IPS DF 6.9 (cell line): ENCODE measurements at regions not wholly inside any gene's neighbourhood (a gene's known extent, or its start where the extent isn't known, plus 50 kb on each side); places are given as distances from the start of the nearest gene placed in this dataset.
"Not testable (repeated sequence)": the region's sequence is repeated elsewhere in the genome, so short reads cannot be mapped to it uniquely, and the experiment has no call there.

Source experiments
- DNase-seq: peaks from one replicate; pipeline ENCODE4 v3.0.0-alpha.2; 2013; ENCODE audit warnings: low read depth, low spot score
- H3K27ac ChIP-seq: one replicate; pipeline ENCODE4 v1.5.1; 2013; ENCODE audit warnings: low read length, control low read depth
- H3K27me3 ChIP-seq: 2 replicates; pipeline ENCODE4 v1.6.1; 2013; ENCODE audit warnings: mild to moderate bottlenecking, low read length; ENCODE audit not compliant: control insufficient read depth, insufficient read depth
- H3K36me3 ChIP-seq: 2 replicates; pipeline ENCODE4 v1.6.1; 2013; ENCODE audit warnings: low read length; ENCODE audit not compliant: control insufficient read depth, insufficient read depth
- H3K4me1 ChIP-seq: 2 replicates; pipeline ENCODE4 v1.6.1; 2013; ENCODE audit warnings: low read length; ENCODE audit not compliant: control insufficient read depth, insufficient read depth
- H3K4me3 ChIP-seq: 2 replicates; pipeline ENCODE4 v1.5.1; 2013; ENCODE audit warnings: mild to moderate bottlenecking, low read length
- H3K9me3 ChIP-seq: 2 replicates; pipeline ENCODE4 v1.6.1; 2013; ENCODE audit warnings: low read length, inconsistent platforms; ENCODE audit not compliant: control insufficient read depth, insufficient read depth
- WGBS: extraction: QIAGEN DNeasy Blood & Tissue Kit; methylation state at CpG from one replicate; pipeline ENCODE4 v1.1.7; 2013; ENCODE audit warnings: mixed read lengths, missing lambda C conversion rate; ENCODE audit not compliant: insufficient read length, insufficient coverage; 5-methylcytosine and 5-hydroxymethylcytosine counted together

GRCh38 chr3:87489892-87490291, 213.5 kb upstream of the POU1F1 start:
- no peak for DNase-seq
- H3K4me3 ChIP-seq, result no peak overlapping the region
- no peaks in the 10 kb centered on the region for H3K9me3 ChIP-seq
- H3K36me3 ChIP-seq, result no peaks in the 10 kb centered on the region
- no peak overlapping the region for H3K27ac ChIP-seq
- no peaks in the 10 kb centered on the region for H3K27me3 ChIP-seq
- no peaks in the 10 kb centered on the region for H3K4me1 ChIP-seq
- no CpG with 5 or more reads among the region's 4 CpGs for WGBS

DNA sequence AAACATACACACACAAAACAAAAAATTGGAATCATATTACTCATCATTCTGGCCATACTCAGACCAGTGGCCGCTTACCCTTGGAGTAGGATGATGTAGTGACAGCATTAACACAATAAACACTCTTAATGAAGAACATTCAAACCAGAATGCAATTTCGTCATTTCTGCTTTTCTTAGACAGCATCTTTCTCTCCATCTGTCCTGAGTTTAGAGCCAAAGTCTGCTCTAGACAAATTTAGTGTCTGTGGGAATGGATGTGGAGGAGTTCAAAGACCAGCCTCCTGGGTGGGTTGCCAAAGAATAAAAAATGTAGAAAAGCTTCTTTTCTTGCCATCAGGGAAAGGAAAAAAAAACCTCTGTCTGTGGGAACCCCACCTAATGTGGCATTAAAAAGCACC, 212.4 kb upstream of the POU1F1 start:
- Histone ChIP-seq H3K4me1 (no peaks in the 10 kb centered on the region), H3K27me3 (no peaks in the 10 kb centered on the region), H3K9me3 (no peaks in the 10 kb centered on the region), H3K27ac (no peak overlapping the region), H3K36me3 (no peaks in the 10 kb centered on the region), H3K4me3 (no peak overlapping the region)
- no peak for DNase-seq
- WGBS, result no CpG with 5 or more reads among the region's 2 CpGs

GRCh38 chr3:87486635-87487034, 210.3 kb upstream of the POU1F1 start:
- not testable (repeated sequence) for H3K4me3 ChIP-seq, H3K4me1 ChIP-seq

GRCh38 chr3:87486115-87486514, 209.7 kb upstream of the POU1F1 start:
- WGBS, result no CpG with 5 or more reads among the region's 2 CpGs
- H3K9me3 ChIP-seq, result no peaks in the 10 kb centered on the region
- H3K27me3 ChIP-seq, result no peaks in the 10 kb centered on the region
- no peaks in the 10 kb centered on the region for H3K36me3 ChIP-seq
- H3K27ac ChIP-seq, result no peak overlapping the region
- DNase-seq, result no peak
- H3K4me3 ChIP-seq, result no peak overlapping the region
- no peaks in the 10 kb centered on the region for H3K4me1 ChIP-seq

More at GRCh38 chr3:87486635-87487034, 210.3 kb upstream of the POU1F1 start:
- H3K36me3 ChIP-seq, H3K27ac ChIP-seq, H3K27me3 ChIP-seq, DNase-seq, H3K9me3 ChIP-seq: not testable (repeated sequence)
- no CpG with 5 or more reads among the region's 3 CpGs for WGBS

DNA sequence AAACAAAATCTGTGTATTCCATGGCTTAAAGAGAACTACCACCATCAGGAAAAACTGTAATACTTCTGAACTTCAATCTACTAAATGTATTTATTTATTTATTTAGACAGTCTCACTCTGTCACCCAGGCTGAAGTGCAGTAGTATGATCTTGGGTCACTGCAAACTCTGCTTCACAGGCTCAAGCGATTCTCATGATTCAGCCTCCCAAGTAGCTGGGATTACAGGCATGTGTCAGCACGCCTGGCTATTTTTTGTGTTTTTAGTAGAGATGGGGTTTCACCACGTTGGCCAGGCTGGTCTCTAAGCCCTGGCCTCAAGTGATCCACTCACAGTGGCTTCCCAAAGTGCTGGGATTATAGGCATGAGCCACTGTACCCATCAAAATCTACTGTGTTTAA, 202.3 kb upstream of the POU1F1 start:
- no CpG with 5 or more reads among the region's 3 CpGs for WGBS
- Histone ChIP-seq H3K4me3 (no peak overlapping the region), H3K4me1 (no peaks in the 10 kb centered on the region), H3K36me3 (no peaks in the 10 kb centered on the region), H3K27me3 (no peaks in the 10 kb centered on the region), H3K9me3 (no peaks in the 10 kb centered on the region), H3K27ac (no peak overlapping the region)
- no peak for DNase-seq

DNA sequence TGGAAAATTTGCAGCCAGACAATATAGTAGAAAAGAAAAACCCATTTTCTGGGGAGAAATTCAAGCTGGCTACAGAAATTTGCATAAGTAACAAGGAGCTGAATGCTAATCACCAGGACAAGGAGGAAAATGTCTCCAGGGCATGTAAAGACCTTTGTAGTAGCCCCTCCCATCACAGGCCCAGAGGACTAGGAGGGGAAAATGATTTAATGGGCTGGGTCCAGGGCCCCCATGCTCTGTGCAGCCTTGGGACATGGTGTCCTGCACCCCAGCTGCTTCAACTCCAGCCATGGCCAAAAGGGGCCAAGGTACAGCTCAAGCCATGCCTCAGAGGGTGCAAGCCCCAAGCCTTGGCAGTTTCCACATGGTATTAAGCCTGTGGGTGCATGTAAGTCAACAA, 197.6 kb upstream of the POU1F1 start:
- Histone ChIP-seq H3K4me1 (no peaks in the 10 kb centered on the region), H3K27ac (no peak overlapping the region), H3K4me3 (no peak overlapping the region), H3K9me3 (no peaks in the 10 kb centered on the region), H3K27me3 (no peaks in the 10 kb centered on the region), H3K36me3 (no peaks in the 10 kb centered on the region)
- DNase-seq, result no peak

DNA sequence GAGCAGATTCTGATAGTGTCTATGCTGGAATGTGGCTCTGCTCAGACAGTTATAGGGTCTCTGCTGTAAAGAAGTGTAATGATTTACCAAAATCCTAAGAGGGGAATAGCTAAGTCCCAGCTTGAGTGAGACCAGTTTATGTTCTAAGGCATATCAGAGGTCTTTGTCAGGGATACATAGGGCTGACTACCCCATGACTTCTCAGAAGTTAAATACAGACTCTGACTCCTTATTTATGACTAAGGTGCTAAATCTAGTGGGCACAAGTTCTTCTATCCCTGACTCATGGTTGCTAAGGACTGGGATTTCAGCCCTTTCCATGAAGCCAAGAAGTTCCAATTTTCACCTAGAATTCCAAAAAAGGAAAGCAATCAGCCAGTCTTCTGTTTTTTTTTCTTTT, 192.6 kb upstream of the POU1F1 start:
- DNase-seq, result no peak

DNA sequence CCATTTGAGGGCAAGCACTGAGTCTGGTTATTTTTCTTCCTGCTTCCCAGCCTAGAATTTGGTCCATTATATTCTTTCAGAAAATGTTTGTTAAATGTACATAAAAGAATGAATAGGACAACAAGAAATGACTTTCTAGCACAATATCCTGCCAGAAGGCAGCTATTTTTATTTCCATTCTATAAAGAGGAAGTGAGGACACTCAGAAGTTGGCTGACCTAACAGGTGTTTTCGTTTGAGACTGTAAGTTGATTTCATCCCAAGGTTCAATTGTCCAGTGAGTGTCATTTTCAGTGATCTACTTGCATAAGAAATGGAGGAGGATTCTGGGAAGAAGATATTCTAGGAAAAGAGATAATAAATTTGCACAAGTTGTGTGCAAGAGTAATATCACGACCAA, 191.9 kb upstream of the POU1F1 start:
- Histone ChIP-seq H3K4me1 (no peaks in the 10 kb centered on the region), H3K27me3 (no peaks in the 10 kb centered on the region), H3K36me3 (no peaks in the 10 kb centered on the region), H3K9me3 (no peaks in the 10 kb centered on the region), H3K27ac (no peak overlapping the region), H3K4me3 (no peak overlapping the region)
- no peak for DNase-seq
- WGBS, result no CpG with 5 or more reads among the region's 2 CpGs

More for the DNA sequence above, 192.6 kb upstream of the POU1F1 start:
- Histone ChIP-seq H3K9me3 (no peaks in the 10 kb centered on the region), H3K4me1 (no peaks in the 10 kb centered on the region), H3K27me3 (no peaks in the 10 kb centered on the region), H3K27ac (no peak overlapping the region), H3K36me3 (no peaks in the 10 kb centered on the region), H3K4me3 (no peak overlapping the region)

DNA sequence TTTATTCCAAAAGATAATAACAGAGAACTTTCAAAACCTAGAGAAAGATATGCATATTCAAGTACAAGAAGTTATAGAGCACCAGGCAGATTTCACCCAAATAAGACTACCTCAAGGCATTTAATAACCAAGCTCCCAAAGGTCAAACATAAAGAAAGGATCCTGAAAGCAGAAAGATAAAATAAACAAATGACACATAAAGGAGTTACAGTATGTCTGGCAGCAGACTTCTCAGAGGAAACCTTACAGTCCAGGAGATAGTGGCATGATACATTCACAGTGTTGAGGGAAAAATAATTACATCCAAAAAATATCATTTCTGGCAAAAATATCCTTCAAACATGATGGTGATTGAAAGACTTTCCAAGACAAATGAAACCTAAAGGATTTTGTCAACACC, 185.8 kb upstream of the POU1F1 start:
- no peak for DNase-seq
- H3K4me3 ChIP-seq, result no peak overlapping the region
- H3K4me1 ChIP-seq, result no peaks in the 10 kb centered on the region
- no peaks in the 10 kb centered on the region for H3K9me3 ChIP-seq
- no peaks in the 10 kb centered on the region for H3K27me3 ChIP-seq
- no peaks in the 10 kb centered on the region for H3K36me3 ChIP-seq
- H3K27ac ChIP-seq, result no peak overlapping the region

- H3K27me3 ChIP-seq, result no peaks in the 10 kb centered on the region
- H3K9me3 ChIP-seq, result no peaks in the 10 kb centered on the region
- WGBS, result no CpG with 5 or more reads among the region's 2 CpGs
- H3K27ac ChIP-seq, result no peak overlapping the region
- DNase-seq, result no peak
- H3K4me3 ChIP-seq, result no peak overlapping the region
- no peaks in the 10 kb centered on the region for H3K4me1 ChIP-seq
- no peaks in the 10 kb centered on the region for H3K36me3 ChIP-seq
Measured at GRCh38 chr3:87461443-87461842, 185.1 kb upstream of the POU1F1 start.

GRCh38 chr3:87461036-87461435, 184.7 kb upstream of the POU1F1 start:
- Histone ChIP-seq H3K4me1 (no peaks in the 10 kb centered on the region), H3K4me3 (no peak overlapping the region), H3K36me3 (no peaks in the 10 kb centered on the region), H3K27ac (no peak overlapping the region), H3K9me3 (no peaks in the 10 kb centered on the region), H3K27me3 (no peaks in the 10 kb centered on the region)
- no peak for DNase-seq
- no CpG with 5 or more reads among the region's 3 CpGs for WGBS

- no peak for DNase-seq
- no peak overlapping the region for H3K4me3 ChIP-seq
- no peaks in the 10 kb centered on the region for H3K4me1 ChIP-seq
- no peaks in the 10 kb centered on the region for H3K36me3 ChIP-seq
- no peaks in the 10 kb centered on the region for H3K27me3 ChIP-seq
- no peaks in the 10 kb centered on the region for H3K9me3 ChIP-seq
- H3K27ac ChIP-seq, result no peak overlapping the region
Measured at GRCh38 chr3:87448558-87448957, 172.2 kb upstream of the POU1F1 start.
